ENCODE measurements at regions not wholly inside any gene's neighbourhood (a gene's known extent, or its start where the extent isn't known, plus 50 kb on each side); places are given as distances from the start of the nearest gene placed in this dataset.

- no peak overlapping the region for H3K4me3 ChIP-seq (ENCODE audit: low read depth, low read length, poor library complexity, severe bottlenecking)
- no peaks in the 10 kb centered on the region for H3K4me1 ChIP-seq (ENCODE audit: insufficient read depth, low read length, poor library complexity, severe bottlenecking)
- TF ChIP-seq CTCF (conservative IDR thresholded peaks at IDR 0.05; ENCODE audit: low read length) (no peak), EZH2phosphoT487 (IDR thresholded peaks at IDR 0.05; ENCODE audit: borderline replicate concordance, low read depth, low read length) (no peak)
- H3K9me2 ChIP-seq (ENCODE audit: insufficient read depth, low read length): no peaks in the 10 kb centered on the region
- BruUV-seq (replicated peaks): no TSS peak
- no peak overlapping the region for H2AFZ ChIP-seq (ENCODE audit: low read length)
- H3K36me3 ChIP-seq (ENCODE audit: insufficient read depth, low read length): no peaks in the 10 kb centered on the region
- H3K9me3 ChIP-seq (ENCODE audit: low read length): no peaks in the 10 kb centered on the region
- no peak overlapping the region for H3K27ac ChIP-seq (ENCODE audit: low read depth, low read length, poor library complexity, severe bottlenecking)
- H4K20me1 ChIP-seq (ENCODE audit: insufficient read depth, low read length): no peaks in the 10 kb centered on the region
- H3K79me2 ChIP-seq (ENCODE audit: insufficient read depth, low read depth, low read length): no peaks in the 10 kb centered on the region
- intact Hi-C loops (cut with micrococcal nuclease; ENCODE audit: unreplicated experiment): no loop called here
- no peak overlapping the region for H3K4me2 ChIP-seq (ENCODE audit: low read length)
- POLR2A ChIA-PET: no interaction called here
- DNase-seq (ENCODE audit: low spot score): no peak
- CTCF ChIA-PET (ENCODE audit: unreplicated experiment): no interaction called here
Observed at GRCh38 chr11:36822829-36823228, 224.8 kb upstream of the RAG2 start.

GRCh38 chr11:36818410-36818809, 220.4 kb upstream of the RAG2 start:
- DNase-seq (ENCODE audit: low spot score): no peak
- H3K4me3 ChIP-seq (ENCODE audit: low read depth, low read length, poor library complexity, severe bottlenecking): no peak overlapping the region
- H3K79me2 ChIP-seq (ENCODE audit: insufficient read depth, low read depth, low read length): no peaks in the 10 kb centered on the region
- no peaks in the 10 kb centered on the region for H3K9me3 ChIP-seq (ENCODE audit: low read length)
- H2AFZ ChIP-seq (ENCODE audit: low read length): no peak overlapping the region
- no peak for TF ChIP-seq EZH2phosphoT487 (IDR thresholded peaks at IDR 0.05; ENCODE audit: borderline replicate concordance, low read depth, low read length)
- peak; percentile 71 for TF ChIP-seq CTCF (conservative IDR thresholded peaks at IDR 0.05; ENCODE audit: low read length)
- no peaks in the 10 kb centered on the region for H3K36me3 ChIP-seq (ENCODE audit: insufficient read depth, low read length)
- intact Hi-C loops (cut with micrococcal nuclease; ENCODE audit: unreplicated experiment): no loop called here
- H3K9me2 ChIP-seq (ENCODE audit: insufficient read depth, low read length): no peaks in the 10 kb centered on the region
- no TSS peak for BruUV-seq (replicated peaks)
- H3K4me1 ChIP-seq (ENCODE audit: insufficient read depth, low read length, poor library complexity, severe bottlenecking): no peaks in the 10 kb centered on the region
- ChIA-PET CTCF (ENCODE audit: unreplicated experiment) (no interaction called here), POLR2A (interaction anchor here (0.7 kb wide), 1 partner anchor 8 kb away, joined by 5 read pairs; no protein-coding TSS in a partner anchor)
- H3K4me2 ChIP-seq (ENCODE audit: low read length): no peak overlapping the region
- no peaks in the 10 kb centered on the region for H4K20me1 ChIP-seq (ENCODE audit: insufficient read depth, low read length)
- H3K27ac ChIP-seq (ENCODE audit: low read depth, low read length, poor library complexity, severe bottlenecking): no peak overlapping the region

GRCh38 chr11:36817336-36817965, 219.4 kb upstream of the RAG2 start:
- Histone ChIP-seq H3K4me2 (ENCODE audit: low read length) (no peak overlapping the region), H3K9me2 (ENCODE audit: insufficient read depth, low read length) (no peaks in the 10 kb centered on the region), H2AFZ (ENCODE audit: low read length) (no peak overlapping the region), H3K36me3 (ENCODE audit: insufficient read depth, low read length) (no peaks in the 10 kb centered on the region), H4K20me1 (ENCODE audit: insufficient read depth, low read length) (no peaks in the 10 kb centered on the region), H3K4me3 (ENCODE audit: low read depth, low read length, poor library complexity, severe bottlenecking) (no peak overlapping the region), H3K79me2 (ENCODE audit: insufficient read depth, low read depth, low read length) (no peaks in the 10 kb centered on the region), H3K27ac (ENCODE audit: low read depth, low read length, poor library complexity, severe bottlenecking) (no peak overlapping the region), H3K9me3 (ENCODE audit: low read length) (no peaks in the 10 kb centered on the region), H3K4me1 (ENCODE audit: insufficient read depth, low read length, poor library complexity, severe bottlenecking) (no peaks in the 10 kb centered on the region)
- intact Hi-C loops (cut with micrococcal nuclease; ENCODE audit: unreplicated experiment): no loop called here
- ChIA-PET CTCF (ENCODE audit: unreplicated experiment) (no interaction called here), POLR2A (no interaction called here)
- TF ChIP-seq EZH2phosphoT487 (IDR thresholded peaks at IDR 0.05; ENCODE audit: borderline replicate concordance, low read depth, low read length) (no peak), CTCF (conservative IDR thresholded peaks at IDR 0.05; ENCODE audit: low read length) (no peak)
- no peak for DNase-seq (ENCODE audit: low spot score)
- BruUV-seq (replicated peaks): no TSS peak

Measured in OCI-LY7 (cell line).